Spleen (tissue), 7 donors: ENCODE measurements at regions not wholly inside any gene's neighbourhood (a gene's known extent, or its start where the extent isn't known, plus 50 kb on each side); places are given as distances from the start of the nearest gene placed in this dataset.

ENCODE experiments used
- CTCF ChIP-seq, 11 experiments: fragments of 200-600 bp in 7 of 11; fragments of 450-650 bp in 4 of 11; sonication (generic) in 4 of 11; IDR thresholded peaks in 8 of 11; conservative IDR thresholded peaks in 3 of 11; 1 replicate in 7 of 11; 2 replicates in 4 of 11; pipeline versions ENCODE4 v1.4.0 to v1.8.0; 2016 to 2021; ENCODE audit warnings: antibody characterized with exemption in 11 of 11, inconsistent platforms in 4 of 11, mild to moderate bottlenecking in 1 of 11
- POLR2AphosphoS5 ChIP-seq, 3 donors: sonication (generic); formaldehyde crosslinking; IDR thresholded peaks; one replicate each; pipeline ENCODE4 v1.5.1; 2017; ENCODE audit warnings: antibody characterized with exemption in 3 of 3
- donor health status: DM: no; HTN: no; CAD: no; lungs with moderate emphysema.
- donor health status: DM: no; HTN: no; CAD: no.
- donor health status: DM: no; HTN: no; CAD: no.

- TF ChIP-seq CTCF (IDR thresholded peaks at IDR 0.05 in 8 of 11, conservative IDR thresholded peaks at IDR 0.05 in 3 of 11) (no peak), POLR2AphosphoS5 (IDR thresholded peaks at IDR 0.05) (no peak)
Observed at GRCh38 chr1:70762386-70762785, 285.2 kb downstream of the PTGER3 start.
